H7 (cell line): ENCODE measurements at regions not wholly inside any gene's neighbourhood (a gene's known extent, or its start where the extent isn't known, plus 50 kb on each side); places are given as distances from the start of the nearest gene placed in this dataset.
A peak's percentile ranks its signal among the peaks of the same experiment; 100 is the strongest.
"Not testable (repeated sequence)": the region's sequence is repeated elsewhere in the genome, so short reads cannot be mapped to it uniquely, and the experiment has no call there.

Experiments used
- DNase-seq: peaks from one replicate; pipeline ENCODE4 v3.0.0; 2012
- H3K27me3 ChIP-seq: 2 replicates; pipeline ENCODE4 v1.6.0; 2011; ENCODE audit warnings: mild to moderate bottlenecking, low read length; ENCODE audit not compliant: control insufficient read depth, insufficient read depth
- H3K36me3 ChIP-seq: replicated peaks from 2 replicates; pipeline ENCODE4 v1.5.1; 2011; ENCODE audit warnings: low read length; ENCODE audit not compliant: control insufficient read depth, insufficient read depth
- H3K4me3 ChIP-seq: 2 replicates; pipeline ENCODE4 v1.5.1; 2011; ENCODE audit warnings: low read depth, mild to moderate bottlenecking, control low read depth, low read length, moderate library complexity; ENCODE audit not compliant: insufficient read depth

DNA sequence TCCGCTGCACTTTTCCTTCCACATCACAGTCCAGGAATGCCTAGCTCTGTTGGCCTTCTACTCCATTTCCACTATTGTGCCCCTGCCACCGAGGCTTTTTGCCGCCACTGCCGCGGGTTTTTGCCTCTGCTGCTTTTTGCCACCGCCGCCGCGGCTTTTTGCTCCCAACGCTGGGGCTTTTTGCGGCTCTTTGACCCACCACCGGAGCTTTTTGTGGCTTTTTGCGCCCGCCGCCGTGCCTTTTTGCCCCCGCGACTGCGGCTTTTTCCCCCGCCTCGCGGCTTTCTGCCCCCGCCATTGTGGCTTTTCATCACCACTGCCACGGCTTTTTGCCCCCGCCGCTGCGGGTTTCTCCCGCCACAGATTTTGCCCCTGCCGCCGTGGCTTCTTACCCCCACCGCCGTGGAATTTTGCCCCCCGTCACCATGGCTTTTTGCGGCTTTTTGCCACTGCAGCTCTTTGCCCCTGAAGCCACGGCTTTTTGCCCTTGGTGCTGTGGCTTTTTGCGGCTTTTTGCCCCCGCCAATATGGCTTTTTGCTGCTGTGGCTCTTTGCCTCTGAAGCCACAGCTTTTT is 2798.7 kb upstream of the TEKT4 start:
- peak; percentile 1 for DNase-seq
- no peak overlapping the region for H3K4me3 ChIP-seq
- no peaks in the 10 kb centered on the region for H3K27me3 ChIP-seq
- no peaks in the 10 kb centered on the region for H3K36me3 ChIP-seq

- peak; percentile 1 for DNase-seq
- H3K27me3 ChIP-seq, result no peaks in the 10 kb centered on the region
- H3K4me3 ChIP-seq, result no peak overlapping the region
- H3K36me3 ChIP-seq, result no peaks in the 10 kb centered on the region
Observed at GRCh38 chr2:92073036-92073814, 2798.0 kb upstream of the TEKT4 start.

DNA sequence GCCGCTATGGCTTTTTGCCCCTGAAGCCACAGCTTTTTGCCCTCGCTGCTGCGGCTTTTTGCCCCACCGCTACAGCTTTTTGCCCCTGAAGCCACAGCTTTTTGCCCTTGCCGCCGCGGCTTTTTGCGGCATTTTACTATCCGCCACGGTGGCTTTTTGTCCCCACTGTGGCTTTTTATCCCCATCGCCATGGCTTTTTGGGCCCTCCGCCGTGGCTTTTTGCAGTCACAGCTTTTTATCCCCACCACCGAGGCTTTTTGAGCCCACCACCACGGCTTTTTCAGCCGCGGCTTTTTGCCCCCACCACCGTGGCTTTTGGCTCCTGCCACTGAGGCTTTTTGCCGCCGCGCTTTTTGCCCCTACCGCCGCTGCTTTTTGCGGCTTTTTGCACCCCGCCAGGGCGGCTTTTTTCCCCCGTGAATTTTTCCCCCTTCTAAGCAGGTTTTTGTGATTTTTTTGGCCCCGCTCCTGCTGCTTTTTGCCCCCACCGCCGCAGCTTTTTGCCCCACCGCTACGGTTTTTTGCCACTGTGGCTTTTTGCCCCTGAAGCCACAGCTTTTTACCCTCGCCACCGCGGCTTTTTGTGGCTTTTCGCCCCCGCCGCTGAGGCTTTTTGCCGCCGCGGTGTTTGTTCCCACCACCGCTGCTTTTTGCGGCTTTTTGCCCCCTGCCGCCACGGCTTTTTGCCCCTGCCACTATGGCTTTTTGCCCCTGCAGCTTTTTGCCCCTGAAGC is 2797.2 kb upstream of the TEKT4 start:
- DNase-seq, result no peak
- no peak overlapping the region for H3K4me3 ChIP-seq

DNA sequence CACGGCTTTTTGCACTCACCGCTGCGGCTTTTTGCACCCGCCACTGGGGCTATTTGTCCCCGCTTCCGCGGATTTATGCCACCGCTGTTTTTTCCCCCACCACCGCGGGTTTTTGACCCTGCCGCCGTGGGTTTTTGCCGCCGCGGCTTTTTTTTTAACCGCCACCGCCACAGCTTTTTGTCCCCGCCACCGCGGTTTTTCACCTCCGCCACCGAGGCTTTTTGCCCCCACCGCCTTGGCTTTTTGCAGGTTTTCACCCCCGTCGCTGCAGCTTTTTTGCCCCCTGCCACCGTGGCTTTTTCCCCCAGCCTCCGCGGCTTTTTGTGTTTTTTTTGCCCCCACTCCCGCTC is 2796.7 kb upstream of the TEKT4 start:
- no peak for DNase-seq

More for the DNA sequence above, 2797.2 kb upstream of the TEKT4 start:
- no peaks in the 10 kb centered on the region for H3K27me3 ChIP-seq
- H3K36me3 ChIP-seq, result no peaks in the 10 kb centered on the region

DNA sequence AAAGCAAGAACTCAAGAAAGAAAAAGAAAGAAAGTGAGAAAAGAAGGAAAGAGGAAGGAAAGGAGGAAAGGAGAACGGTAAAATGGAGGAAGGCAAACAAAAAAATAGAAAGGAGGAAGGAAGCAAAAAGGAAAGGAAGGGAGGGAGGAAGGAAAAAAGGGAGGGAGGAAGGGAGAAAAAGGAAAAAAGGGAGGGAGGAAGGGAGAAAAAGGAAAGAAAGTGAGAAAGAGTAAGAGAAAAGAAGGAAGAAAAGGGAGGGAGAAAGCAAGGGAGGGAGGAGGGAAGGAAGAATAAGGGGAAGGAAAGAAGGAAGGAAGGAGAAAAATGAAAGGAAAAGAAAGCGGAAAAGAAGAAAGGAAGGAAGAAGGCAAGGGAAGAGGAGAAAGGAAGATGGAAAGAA is 2795.9 kb upstream of the TEKT4 start:
- not testable (repeated sequence) for DNase-seq, H3K4me3 ChIP-seq, H3K36me3 ChIP-seq, H3K27me3 ChIP-seq

More for the DNA sequence above, 2796.7 kb upstream of the TEKT4 start:
- Histone ChIP-seq H3K4me3 (no peak overlapping the region), H3K27me3 (no peaks in the 10 kb centered on the region), H3K36me3 (no peaks in the 10 kb centered on the region)
